Mesodermal cell (in vitro differentiated cells): ENCODE measurements at regions not wholly inside any gene's neighbourhood (a gene's known extent, or its start where the extent isn't known, plus 50 kb on each side); places are given as distances from the start of the nearest gene placed in this dataset.
"Not testable (repeated sequence)": the region's sequence is repeated elsewhere in the genome, so short reads cannot be mapped to it uniquely, and the experiment has no call there.

ENCODE experiments used
- H3K27ac ChIP-seq: 2 replicates; pipeline ENCODE4 v1.7.0; 2013; ENCODE audit warnings: mild to moderate bottlenecking, low read depth, low read length, moderate library complexity; ENCODE audit not compliant: severe bottlenecking
- H3K36me3 ChIP-seq: 2 replicates; pipeline ENCODE4 v1.7.1; 2013; ENCODE audit warnings: mild to moderate bottlenecking, low read length, moderate library complexity; ENCODE audit not compliant: control insufficient read depth, insufficient read depth
- H3K4me1 ChIP-seq: one replicate; pipeline ENCODE4 v1.7.1; 2013; ENCODE audit warnings: mild to moderate bottlenecking, low read length; ENCODE audit not compliant: insufficient read depth, control insufficient read depth, poor library complexity, severe bottlenecking
- H3K4me3 ChIP-seq: 2 replicates; pipeline ENCODE4 v1.7.0; 2013; ENCODE audit warnings: low read length, control low read depth, mild to moderate bottlenecking; ENCODE audit not compliant: insufficient read depth, poor library complexity, severe bottlenecking; ENCODE audit errors: extremely low read depth
- H3K9me3 ChIP-seq: 2 replicates; pipeline ENCODE4 v1.7.1; 2013; ENCODE audit warnings: mild to moderate bottlenecking, low read length, moderate library complexity; ENCODE audit not compliant: control insufficient read depth
- WGBS, 2 experiments: methylation state at CpG; one replicate each; pipeline ENCODE4 v1.1.5; 2013; ENCODE audit warnings: missing lambda C conversion rate in 2 of 2; ENCODE audit not compliant: insufficient coverage in 2 of 2; 5-methylcytosine and 5-hydroxymethylcytosine counted together

DNA sequence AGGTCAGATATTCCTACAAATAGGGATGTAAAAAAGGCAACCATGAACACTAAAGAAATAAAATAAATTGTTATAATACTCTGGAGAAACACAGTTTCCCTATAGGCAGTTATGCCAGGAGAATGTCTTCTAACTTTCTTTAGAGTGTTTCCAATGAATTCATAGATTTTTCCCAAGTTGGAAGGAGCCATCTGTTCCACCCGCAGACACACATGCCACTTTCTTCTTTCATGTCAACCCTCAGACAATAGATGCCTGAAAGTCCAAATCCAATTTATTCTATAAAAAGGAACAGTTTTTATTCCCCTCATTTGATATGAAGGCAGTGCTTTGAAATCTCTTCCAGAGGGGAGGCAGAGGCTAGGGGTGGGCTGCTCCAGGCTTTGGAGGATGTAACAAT lies 418.1 kb downstream of the ACTL7B start:
- no peak overlapping the region for H3K27ac ChIP-seq
- no peaks in the 10 kb centered on the region for H3K9me3 ChIP-seq
- no peak overlapping the region for H3K4me3 ChIP-seq
- no peaks in the 10 kb centered on the region for H3K4me1 ChIP-seq
- 80 to 83% methylated on average over 1 of the region's 1 CpG for WGBS, 2 experiments
- no peaks in the 10 kb centered on the region for H3K36me3 ChIP-seq

DNA sequence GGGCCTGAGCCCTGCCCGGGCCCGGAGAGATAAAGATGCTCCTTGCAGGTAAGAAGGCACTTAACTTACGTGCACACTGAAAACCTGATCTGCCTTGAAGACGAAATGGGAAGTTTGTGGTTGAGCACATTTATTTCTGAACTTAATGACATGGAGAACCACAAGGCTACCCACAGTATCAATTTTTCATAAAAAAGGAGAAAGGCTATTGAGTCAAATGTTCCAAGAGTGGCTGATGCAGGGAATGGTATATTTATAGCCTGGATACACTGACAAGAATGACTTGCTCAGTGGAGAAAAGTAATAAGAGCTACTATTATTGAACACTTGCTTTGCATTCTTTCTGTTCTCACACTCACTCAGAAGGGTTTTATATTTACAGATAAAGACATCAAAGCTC lies 419.3 kb downstream of the ACTL7B start:
- 97 to 100% methylated on average over 3 of the region's 4 CpGs for WGBS, 2 experiments
- Histone ChIP-seq H3K4me1 (no peaks in the 10 kb centered on the region), H3K27ac (no peak overlapping the region), H3K4me3 (no peak overlapping the region), H3K36me3 (no peaks in the 10 kb centered on the region), H3K9me3 (no peaks in the 10 kb centered on the region)

DNA sequence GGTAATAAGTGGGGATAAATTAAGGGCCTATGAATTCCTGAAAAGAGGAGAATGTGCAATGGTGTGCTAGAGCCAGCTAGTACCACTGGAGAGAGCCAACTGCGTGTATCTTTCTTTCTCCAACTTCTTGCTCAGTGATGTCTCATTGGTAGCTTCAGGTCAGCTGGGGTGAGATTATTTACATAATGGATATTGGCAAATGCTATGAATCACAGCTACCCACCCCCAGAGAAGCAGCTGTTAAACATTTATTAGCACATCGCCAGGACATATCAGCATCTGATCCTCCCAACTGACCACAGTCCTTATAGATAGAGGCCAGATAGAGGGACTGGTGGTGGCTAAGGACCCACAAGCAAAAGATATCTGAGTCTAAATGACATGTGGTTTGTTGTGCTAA lies 421.3 kb downstream of the ACTL7B start:
- Histone ChIP-seq H3K4me3 (no peak overlapping the region), H3K27ac (no peak overlapping the region), H3K36me3 (no peaks in the 10 kb centered on the region), H3K4me1 (no peaks in the 10 kb centered on the region), H3K9me3 (no peaks in the 10 kb centered on the region)
- no CpG with 5 or more reads among the region's 2 CpGs for WGBS, 2 experiments

DNA sequence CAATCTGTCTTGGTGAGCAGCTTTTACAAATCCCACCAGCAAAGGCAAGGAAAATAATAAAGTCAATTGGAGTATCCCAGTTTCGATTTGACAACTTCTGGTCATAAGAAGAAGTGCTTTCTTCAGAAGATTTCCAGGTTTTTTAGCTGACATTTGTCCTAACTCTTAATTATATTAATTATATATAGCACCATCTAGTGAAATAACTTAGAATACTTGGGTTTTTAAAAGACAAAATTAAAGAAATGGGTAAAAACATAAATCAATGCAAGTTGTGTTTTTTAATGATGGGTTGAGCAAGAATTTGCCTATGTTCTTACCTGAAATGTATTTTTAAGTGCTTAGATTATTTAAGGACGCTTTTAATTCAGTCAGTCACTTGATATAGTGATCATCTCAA lies 421.8 kb downstream of the ACTL7B start:
- 82 to 88% methylated on average over 1 of the region's 2 CpGs for WGBS, 2 experiments
- Histone ChIP-seq H3K4me3 (no peak overlapping the region), H3K9me3 (no peaks in the 10 kb centered on the region), H3K36me3 (no peaks in the 10 kb centered on the region), H3K4me1 (no peaks in the 10 kb centered on the region), H3K27ac (no peak overlapping the region)

DNA sequence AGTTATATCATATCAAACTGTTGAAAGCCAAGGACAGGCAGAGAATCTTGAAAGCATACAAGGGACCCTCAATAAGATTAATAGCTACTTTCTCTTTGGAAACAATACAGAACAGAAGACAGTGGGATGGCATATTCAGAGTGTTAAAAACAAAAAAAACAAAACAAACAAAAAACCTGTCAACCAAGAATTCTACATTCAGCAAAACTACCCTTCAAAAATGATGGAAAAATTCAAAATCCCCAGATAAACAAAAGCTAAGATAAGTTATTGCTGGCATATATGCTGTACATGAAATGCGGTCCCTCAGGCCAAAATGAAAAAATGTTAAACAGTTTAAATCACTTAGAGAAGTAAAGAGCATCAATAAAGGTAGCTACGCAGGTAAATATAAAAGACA lies 425.1 kb downstream of the ACTL7B start:
- WGBS, 2 experiments = no CpG with 5 or more reads among the region's 2 CpGs

DNA sequence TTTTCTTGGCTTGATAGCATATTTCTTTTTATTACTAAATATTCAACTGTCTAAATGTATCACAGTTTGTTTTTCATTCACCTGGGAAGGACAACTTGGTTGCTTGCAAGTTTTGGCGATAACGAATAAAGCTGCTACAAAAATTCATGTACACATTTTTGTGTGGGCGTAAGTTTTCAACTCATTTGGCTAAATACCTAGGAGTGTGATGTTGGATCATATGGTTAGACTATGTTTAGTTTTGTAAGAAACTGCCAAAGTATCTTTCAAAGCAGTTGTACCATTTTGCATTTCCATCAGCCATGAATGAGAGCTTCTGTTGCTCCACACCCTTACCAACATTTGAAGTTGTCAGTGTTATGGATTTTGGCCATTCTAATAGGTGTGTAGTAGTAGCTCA lies 428.0 kb downstream of the ACTL7B start:
- H3K4me3 ChIP-seq = no peak overlapping the region
- H3K4me1 ChIP-seq = no peaks in the 10 kb centered on the region
- no peaks in the 10 kb centered on the region for H3K9me3 ChIP-seq
- no peaks in the 10 kb centered on the region for H3K36me3 ChIP-seq
- H3K27ac ChIP-seq = no peak overlapping the region
- WGBS, 2 experiments = 86% methylated on average over 2 of the region's 3 CpGs; no CpG with 5 or more reads in 1 of the 2 experiments

More for the DNA sequence above, 425.1 kb downstream of the ACTL7B start:
- H3K9me3 ChIP-seq = no peaks in the 10 kb centered on the region
- no peak overlapping the region for H3K4me3 ChIP-seq
- H3K27ac ChIP-seq = no peak overlapping the region
- no peaks in the 10 kb centered on the region for H3K4me1 ChIP-seq
- no peaks in the 10 kb centered on the region for H3K36me3 ChIP-seq

DNA sequence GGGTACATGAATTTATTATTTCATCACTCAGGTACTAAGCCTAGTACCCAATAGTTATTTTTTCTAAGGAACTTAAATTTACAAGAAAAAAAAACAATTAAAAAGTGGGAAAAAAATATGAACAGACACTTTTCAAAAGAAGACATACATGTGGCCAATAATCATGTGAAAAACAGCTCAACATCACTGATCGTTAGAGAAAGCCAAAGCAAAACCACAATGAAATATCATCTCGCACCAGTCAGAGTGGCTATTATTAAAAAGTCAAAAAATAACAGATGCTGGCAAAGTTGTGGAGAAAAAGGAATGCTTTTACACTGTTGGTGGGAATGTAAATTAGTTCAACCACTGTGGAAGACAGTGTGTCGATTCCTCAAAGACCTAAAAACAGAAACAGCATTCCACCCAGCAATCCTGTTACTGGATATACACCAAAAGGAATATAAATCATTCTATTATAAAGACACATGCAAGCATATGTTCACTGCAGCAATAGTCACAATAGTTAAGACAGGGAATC lies 429.3 kb downstream of the ACTL7B start:
- no CpG with 5 or more reads among the region's 3 CpGs for WGBS, 2 experiments
- not testable (repeated sequence) for H3K36me3 ChIP-seq, H3K4me1 ChIP-seq, H3K27ac ChIP-seq, H3K4me3 ChIP-seq, H3K9me3 ChIP-seq

DNA sequence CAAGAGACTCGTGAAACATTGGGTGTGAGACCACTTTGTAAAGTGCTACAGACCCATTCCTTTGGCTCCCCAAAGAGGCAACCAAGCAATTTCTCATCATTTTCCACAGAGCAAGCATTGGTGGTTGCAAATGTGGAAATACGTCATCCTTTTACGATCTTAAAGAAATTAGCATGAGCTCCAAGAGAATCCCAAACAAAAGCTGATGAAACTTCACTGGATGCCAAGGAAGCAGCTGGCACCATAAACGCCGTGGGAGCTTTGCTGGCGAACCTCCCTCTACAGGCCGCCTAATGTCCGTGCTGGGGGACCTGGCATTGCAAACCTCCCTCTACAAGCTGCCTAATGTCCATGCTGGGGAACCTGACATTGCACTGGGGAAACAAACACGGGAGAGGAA lies 432.4 kb downstream of the ACTL7B start:
- Histone ChIP-seq H3K27ac (no peak overlapping the region), H3K4me3 (no peak overlapping the region), H3K4me1 (no peaks in the 10 kb centered on the region), H3K9me3 (no peaks in the 10 kb centered on the region), H3K36me3 (no peaks in the 10 kb centered on the region)
- WGBS, 2 experiments = 90% methylated on average over 7 of the region's 9 CpGs

DNA sequence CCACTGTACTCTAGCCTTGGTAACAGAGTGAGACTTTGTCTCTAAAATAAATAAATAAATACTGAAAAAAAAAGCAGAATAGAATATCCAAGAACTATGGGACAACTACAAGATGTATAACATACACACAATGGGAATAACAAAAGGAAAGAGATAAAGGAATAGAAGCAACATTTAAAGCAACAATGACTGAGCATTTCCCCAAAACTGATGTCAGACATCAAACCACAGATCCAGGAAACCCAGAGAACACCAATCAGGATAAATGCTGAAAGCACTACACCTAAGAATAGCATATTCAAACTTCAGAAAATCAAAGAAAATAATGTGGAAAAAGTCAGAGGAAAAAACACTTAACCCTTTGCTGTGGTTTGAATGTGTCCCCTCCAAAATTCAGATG lies 436.4 kb downstream of the ACTL7B start:
- no peaks in the 10 kb centered on the region for H3K9me3 ChIP-seq
- H3K4me1 ChIP-seq = no peaks in the 10 kb centered on the region
- no peak overlapping the region for H3K27ac ChIP-seq

DNA sequence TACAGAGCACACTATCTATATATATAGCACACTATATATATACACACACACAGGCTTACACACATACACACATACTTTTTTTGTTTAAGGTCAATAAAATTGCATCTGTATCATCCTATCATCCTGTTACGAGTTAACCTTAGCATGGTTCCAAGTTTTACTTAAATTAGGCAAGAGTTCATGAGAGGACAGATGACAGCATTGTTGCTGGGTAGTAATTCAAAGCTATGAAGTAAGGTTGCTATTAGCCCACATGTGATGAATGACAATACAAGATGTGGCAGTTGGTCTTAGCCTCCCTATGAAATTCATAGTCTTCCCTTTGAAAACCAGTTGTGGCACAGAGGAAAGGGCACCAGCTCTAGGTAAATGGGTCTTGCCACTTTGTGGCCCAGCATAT lies 438.1 kb downstream of the ACTL7B start:
- Histone ChIP-seq H3K4me1 (no peaks in the 10 kb centered on the region), H3K36me3 (no peaks in the 10 kb centered on the region), H3K9me3 (no peaks in the 10 kb centered on the region), H3K4me3 (no peak overlapping the region), H3K27ac (no peak overlapping the region)
- WGBS, 2 experiments = 100% methylated on average over 1 of the region's 1 CpG; no CpG with 5 or more reads in 1 of the 2 experiments

More for the DNA sequence above, 436.4 kb downstream of the ACTL7B start:
- H3K36me3 ChIP-seq = no peaks in the 10 kb centered on the region
- H3K4me3 ChIP-seq = no peak overlapping the region

DNA sequence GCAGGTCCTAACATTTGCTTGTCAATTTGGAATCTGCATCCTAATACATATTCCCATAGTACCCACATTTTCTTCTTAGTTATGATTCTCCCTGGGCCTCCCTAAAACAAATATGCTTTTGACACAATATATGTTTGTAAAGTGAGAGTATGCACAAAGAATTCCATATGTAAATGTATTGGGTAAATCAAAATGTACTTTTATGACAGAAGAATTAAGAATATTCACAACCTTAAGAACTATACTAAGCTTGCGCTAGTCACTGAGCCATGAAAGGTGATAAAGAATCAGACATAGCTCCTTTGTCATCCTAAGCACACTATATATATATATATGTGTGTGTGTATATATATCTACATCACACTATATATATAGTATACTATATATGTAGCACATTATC lies 438.5 kb downstream of the ACTL7B start:
- Histone ChIP-seq H3K4me3 (no peak overlapping the region), H3K9me3 (no peaks in the 10 kb centered on the region), H3K36me3 (no peaks in the 10 kb centered on the region), H3K27ac (no peak overlapping the region), H3K4me1 (no peaks in the 10 kb centered on the region)
- WGBS, 2 experiments = no CpG with 5 or more reads among the region's 1 CpG
